Cardiac muscle cell (in vitro differentiated cells and primary cell): ENCODE measurements at regions not wholly inside any gene's neighbourhood (a gene's known extent, or its start where the extent isn't known, plus 50 kb on each side); places are given as distances from the start of the nearest gene placed in this dataset.

ENCODE experiments used
- DNase-seq, 2 donors: peaks; one replicate each; pipeline versions ENCODE4 v3.0.0 to v3.0.0-alpha.2; 2010 to 2017; ENCODE audit warnings: low read depth in 1 of 2, low spot score in 1 of 2
- H3K27ac ChIP-seq: fragments of 200-600 bp; sonication (generic); 2 replicates; pipeline ENCODE4 v1.5.1; 2016
- H3K27me3 ChIP-seq: fragments of 200-600 bp; sonication (generic); 2 replicates; pipeline ENCODE4 v1.6.0; 2016; ENCODE audit warnings: control low read depth
- H3K36me3 ChIP-seq: fragments of 200-600 bp; sonication (generic); 2 replicates; pipeline ENCODE4 v1.5.1; 2016; ENCODE audit warnings: control low read depth
- H3K4me1 ChIP-seq: fragments of 200-600 bp; sonication (generic); 2 replicates; pipeline ENCODE4 v1.8.1; 2017; ENCODE audit warnings: low read depth, mild to moderate bottlenecking, mixed run types
- H3K4me3 ChIP-seq: fragments of 200-600 bp; sonication (generic); 2 replicates; pipeline ENCODE4 v1.5.1; 2016; ENCODE audit warnings: mild to moderate bottlenecking
- H3K9me3 ChIP-seq: fragments of 200-600 bp; sonication (generic); 2 replicates; pipeline ENCODE4 v1.5.1; 2017; ENCODE audit warnings: low read depth, mild to moderate bottlenecking, control low read depth
- TF ChIP-seq, protein P1 (sequence below): IDR thresholded peaks from 2 replicates; pipeline ENCODE4 v1.5.1; 2012; ENCODE audit warnings: low read depth, mild to moderate bottlenecking, low read length

DNA sequence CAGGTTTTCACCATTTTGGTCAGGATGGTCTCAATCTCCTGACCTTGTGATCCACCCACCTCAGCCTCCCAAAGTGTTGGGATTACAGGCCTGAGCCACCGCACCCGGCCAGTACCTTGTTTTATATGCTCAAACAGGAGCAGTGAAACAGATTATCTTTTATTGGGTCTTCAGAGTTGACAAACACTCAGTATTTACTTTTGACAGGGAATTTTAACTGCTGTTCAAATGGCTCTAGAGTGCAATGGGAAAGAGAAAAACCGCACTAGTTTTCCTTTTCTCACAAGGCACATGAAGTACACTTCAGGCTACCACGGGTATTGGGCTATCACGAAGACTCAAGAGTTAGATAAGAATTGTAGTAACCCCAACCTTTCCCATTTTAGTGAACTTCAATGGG, 471.9 kb upstream of the DAB2 start:
- H3K4me3 ChIP-seq = no peak overlapping the region
- TF ChIP-seq, protein P1, sequence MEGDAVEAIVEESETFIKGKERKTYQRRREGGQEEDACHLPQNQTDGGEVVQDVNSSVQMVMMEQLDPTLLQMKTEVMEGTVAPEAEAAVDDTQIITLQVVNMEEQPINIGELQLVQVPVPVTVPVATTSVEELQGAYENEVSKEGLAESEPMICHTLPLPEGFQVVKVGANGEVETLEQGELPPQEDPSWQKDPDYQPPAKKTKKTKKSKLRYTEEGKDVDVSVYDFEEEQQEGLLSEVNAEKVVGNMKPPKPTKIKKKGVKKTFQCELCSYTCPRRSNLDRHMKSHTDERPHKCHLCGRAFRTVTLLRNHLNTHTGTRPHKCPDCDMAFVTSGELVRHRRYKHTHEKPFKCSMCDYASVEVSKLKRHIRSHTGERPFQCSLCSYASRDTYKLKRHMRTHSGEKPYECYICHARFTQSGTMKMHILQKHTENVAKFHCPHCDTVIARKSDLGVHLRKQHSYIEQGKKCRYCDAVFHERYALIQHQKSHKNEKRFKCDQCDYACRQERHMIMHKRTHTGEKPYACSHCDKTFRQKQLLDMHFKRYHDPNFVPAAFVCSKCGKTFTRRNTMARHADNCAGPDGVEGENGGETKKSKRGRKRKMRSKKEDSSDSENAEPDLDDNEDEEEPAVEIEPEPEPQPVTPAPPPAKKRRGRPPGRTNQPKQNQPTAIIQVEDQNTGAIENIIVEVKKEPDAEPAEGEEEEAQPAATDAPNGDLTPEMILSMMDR = no peak
- no peak for DNase-seq

DNA sequence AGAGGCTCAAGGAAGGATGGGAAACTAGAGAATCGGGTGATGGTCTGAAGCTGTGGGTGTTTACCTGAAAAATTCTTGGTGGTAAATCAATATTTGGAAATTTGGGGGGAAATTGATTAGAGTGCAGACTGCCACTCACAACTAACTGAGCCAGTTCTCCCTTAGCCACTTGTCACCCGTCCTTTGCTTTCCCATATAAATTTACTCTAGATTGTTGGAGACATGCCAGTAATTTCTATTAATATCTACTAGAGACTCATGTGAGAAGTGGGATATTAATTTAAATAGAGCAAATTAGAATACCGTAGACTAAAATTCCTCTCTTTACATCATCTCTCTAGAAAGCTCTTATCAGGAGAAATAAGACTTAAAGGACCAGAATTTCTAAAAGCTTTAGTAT, 471.3 kb upstream of the DAB2 start:
- Histone ChIP-seq H3K4me1 (no peaks in the 10 kb centered on the region), H3K4me3 (no peak overlapping the region), H3K27ac (no peak overlapping the region), H3K36me3 (no peaks in the 10 kb centered on the region), H3K9me3 (no peaks in the 10 kb centered on the region), H3K27me3 (no peaks in the 10 kb centered on the region)
- TF ChIP-seq, protein P1 = no peak
- no peak for DNase-seq

More for the DNA sequence above, 471.9 kb upstream of the DAB2 start:
- H3K36me3 ChIP-seq = no peaks in the 10 kb centered on the region
- H3K27me3 ChIP-seq = no peaks in the 10 kb centered on the region
- H3K4me1 ChIP-seq = no peaks in the 10 kb centered on the region
- H3K27ac ChIP-seq = no peak overlapping the region
- no peaks in the 10 kb centered on the region for H3K9me3 ChIP-seq

DNA sequence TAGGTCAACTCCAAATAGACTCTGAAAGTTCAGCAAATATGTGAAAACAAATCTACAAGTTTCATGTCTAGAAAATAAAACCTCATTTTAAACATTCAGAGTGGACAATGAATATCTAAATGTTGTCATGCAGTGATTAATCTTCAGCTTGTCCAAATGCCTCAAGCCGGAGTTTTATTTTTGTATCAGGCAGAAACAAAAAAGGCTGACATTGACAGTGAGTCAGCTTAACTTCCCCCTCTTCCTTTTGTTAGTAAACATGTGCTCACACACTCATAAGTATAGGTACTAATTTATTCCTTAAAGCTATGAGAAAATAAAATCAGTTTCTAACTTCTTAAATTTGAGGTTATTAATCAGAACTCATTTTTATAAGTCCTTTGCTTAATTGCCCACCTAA, 467.9 kb upstream of the DAB2 start:
- Histone ChIP-seq H3K9me3 (no peaks in the 10 kb centered on the region), H3K4me1 (no peaks in the 10 kb centered on the region), H3K27me3 (no peaks in the 10 kb centered on the region), H3K36me3 (no peaks in the 10 kb centered on the region), H3K4me3 (no peak overlapping the region), H3K27ac (no peak overlapping the region)
- TF ChIP-seq, protein P1 = no peak
- DNase-seq = peak in 1 of 2 donors; percentile 14

DNA sequence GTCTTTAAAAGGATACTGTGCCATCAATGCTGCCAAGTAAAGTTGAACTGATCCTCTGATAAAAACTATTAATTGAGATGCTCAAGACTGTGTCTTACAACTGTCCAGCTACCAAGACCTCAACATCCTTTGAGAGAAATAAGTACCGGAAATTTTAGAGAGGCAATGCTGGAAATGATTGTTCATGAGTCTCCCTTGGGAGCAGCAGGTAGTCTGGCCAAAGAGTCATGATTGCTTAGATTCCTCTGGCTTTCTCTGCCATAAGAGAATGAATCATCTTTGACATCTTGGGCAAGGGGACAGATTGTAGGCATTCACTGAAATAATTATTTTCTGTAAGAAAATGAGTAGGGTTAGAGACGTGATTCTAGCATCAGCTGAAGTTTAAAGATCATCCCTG, 466.6 kb upstream of the DAB2 start:
- no peak overlapping the region for H3K4me3 ChIP-seq
- no peaks in the 10 kb centered on the region for H3K27me3 ChIP-seq
- H3K27ac ChIP-seq = no peak overlapping the region
- TF ChIP-seq, protein P1 = no peak
- H3K9me3 ChIP-seq = no peaks in the 10 kb centered on the region
- H3K36me3 ChIP-seq = no peaks in the 10 kb centered on the region
- DNase-seq = peak in 1 of 2 donors; percentile 31
- no peaks in the 10 kb centered on the region for H3K4me1 ChIP-seq

DNA sequence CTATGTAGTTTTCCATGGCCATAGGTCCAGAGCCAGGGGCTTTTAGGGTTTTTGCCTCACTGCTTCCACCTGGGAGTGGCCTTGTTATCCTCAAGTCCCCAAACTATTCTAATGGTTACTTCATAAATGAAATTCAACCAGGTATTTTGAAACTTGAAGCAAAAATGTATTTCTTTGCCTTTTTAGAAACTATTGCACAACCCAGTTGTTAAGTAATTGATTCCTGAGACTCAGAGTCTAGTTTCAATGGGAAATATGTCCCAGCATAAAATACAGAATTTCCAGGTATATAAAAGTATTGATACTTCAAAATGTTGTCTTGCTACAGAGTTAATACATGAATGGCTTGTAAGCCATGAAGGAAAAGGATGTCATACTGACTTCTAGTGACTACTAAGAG, 456.2 kb upstream of the DAB2 start:
- no peaks in the 10 kb centered on the region for H3K27me3 ChIP-seq
- H3K4me1 ChIP-seq = no peaks in the 10 kb centered on the region
- H3K4me3 ChIP-seq = no peak overlapping the region
- no peak overlapping the region for H3K27ac ChIP-seq
- TF ChIP-seq, protein P1 = no peak
- DNase-seq = no peak
- H3K9me3 ChIP-seq = no peaks in the 10 kb centered on the region
- no peaks in the 10 kb centered on the region for H3K36me3 ChIP-seq

DNA sequence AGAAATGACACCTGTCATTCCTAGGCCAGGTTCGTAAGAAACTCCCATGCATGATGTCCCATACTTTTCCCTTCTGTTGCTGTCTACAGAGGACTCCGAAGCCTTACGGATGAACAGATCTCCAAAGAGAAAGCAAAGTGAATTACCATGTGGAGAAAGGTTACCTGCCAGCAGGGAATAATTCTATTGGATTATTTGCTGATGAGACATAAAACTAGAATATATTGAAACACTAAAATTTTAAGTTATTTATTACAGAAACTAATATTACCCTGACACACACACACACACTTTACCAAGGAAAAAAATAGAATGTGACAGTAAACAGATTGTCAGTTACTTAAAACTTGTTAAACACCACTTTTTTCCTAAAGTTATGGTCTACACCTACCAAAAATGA, 452.7 kb upstream of the DAB2 start:
- no peaks in the 10 kb centered on the region for H3K27me3 ChIP-seq
- no peaks in the 10 kb centered on the region for H3K9me3 ChIP-seq
- H3K4me3 ChIP-seq = no peak overlapping the region
- TF ChIP-seq, protein P1 = no peak
- H3K4me1 ChIP-seq = no peaks in the 10 kb centered on the region
- H3K36me3 ChIP-seq = no peaks in the 10 kb centered on the region
- H3K27ac ChIP-seq = no peak overlapping the region
- DNase-seq = no peak
